ENCODE measurements at regions not wholly inside any gene's neighbourhood (a gene's known extent, or its start where the extent isn't known, plus 50 kb on each side); places are given as distances from the start of the nearest gene placed in this dataset.

DNA sequence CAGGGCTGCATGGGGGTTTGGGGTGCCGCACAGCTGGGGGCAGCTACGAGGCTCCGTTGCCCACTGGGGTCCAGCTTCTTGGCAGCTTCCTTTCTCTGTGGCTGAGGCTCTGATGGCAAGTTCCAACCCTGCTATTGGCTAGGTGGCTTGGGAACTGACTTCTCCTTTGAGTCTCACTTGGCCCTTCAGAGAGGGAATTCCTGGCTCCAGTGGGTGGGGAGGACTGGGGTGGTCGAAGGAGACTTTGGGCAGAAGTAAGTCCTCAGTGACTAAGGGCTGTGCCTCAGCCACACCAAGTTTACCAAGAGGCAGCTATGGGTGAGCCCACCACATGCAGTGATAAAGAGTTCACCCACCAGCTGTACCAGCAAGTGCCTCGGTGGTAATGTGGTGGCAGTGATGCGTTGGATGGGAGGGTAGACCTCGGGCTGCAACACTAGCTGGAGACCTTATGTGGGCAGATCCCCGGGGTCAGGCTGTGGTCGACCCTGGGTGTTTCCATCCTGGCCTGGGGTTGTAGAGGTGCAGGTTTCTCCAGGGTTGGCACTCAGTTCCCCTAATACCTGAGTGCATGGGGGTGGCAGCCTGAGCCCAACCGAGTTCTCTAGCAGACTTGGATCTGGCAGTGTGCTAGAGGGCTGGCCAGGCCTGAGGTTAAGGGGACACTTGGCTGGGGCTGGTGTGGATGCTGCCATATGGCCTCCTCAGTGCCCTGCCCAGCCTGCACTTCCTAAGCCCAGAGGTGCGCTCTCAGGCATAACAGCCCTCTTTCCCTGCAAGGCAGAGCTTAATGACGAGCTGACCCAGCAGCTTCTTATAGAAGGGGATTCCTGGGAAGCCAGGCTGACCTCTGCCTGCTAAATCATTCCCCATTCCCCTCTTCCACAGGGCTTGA, 197.0 kb upstream of the CADM1 start:
- DNase-seq, result no peak

DNA sequence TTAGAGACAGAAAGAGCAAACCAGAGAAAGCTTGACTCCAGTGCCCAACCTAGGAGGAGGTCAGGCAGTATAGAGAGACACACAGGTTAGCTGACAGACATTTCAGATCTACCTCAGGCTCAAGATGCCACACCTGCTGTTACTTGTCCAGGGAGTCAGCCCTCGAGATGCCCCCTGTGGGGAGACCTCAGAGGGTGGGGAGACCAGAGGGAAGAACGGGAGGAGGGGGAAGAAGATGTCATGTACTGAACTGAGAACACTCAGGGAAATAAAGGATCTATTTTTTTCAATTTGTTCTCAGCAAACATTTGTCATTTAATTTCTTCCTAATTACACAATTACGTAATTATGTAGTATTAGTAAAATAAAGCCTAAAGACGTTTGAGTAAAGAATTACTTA, 196.3 kb upstream of the CADM1 start:
- no peak for DNase-seq

DNA sequence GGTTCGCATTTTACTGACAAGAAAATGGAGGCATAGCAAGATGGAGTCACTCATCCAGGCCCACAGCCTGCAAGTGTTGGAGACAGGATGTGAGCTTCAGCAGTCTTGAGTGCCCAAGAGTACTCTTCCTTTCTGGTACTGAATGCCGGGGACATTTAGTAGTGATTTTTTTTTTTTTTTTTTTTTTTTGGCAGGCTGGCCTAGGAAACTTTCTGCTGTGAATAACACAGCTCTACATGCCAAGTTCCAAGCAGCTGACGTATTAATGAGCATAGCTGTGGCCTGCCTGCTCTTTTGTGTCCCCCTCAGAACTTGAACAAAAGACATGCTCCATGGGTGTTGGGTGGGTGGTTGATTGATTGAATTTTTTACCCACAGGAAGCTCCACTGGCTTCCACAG, 195.5 kb upstream of the CADM1 start:
- DNase-seq, result no peak

DNA sequence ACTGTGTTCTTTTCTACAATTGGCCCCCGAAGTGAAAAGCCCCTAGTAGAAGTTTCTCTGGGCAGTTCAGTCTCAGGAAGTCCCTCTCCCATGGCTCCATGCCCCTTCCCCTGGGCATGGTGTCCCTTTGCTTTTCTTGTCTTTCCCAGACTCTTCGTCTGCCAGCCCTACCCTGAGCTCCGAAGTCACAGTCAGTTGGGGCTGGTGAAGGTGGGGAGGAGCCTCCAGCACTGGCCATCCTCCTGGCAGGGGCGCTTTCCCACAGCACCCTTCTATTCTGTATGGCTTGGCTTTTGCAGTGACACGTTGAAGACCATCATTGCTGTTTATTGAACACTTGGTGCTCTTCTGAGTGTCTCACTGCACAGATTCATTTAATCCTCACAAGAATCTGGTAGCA, 195.1 kb upstream of the CADM1 start:
- DNase-seq, result no peak

DNA sequence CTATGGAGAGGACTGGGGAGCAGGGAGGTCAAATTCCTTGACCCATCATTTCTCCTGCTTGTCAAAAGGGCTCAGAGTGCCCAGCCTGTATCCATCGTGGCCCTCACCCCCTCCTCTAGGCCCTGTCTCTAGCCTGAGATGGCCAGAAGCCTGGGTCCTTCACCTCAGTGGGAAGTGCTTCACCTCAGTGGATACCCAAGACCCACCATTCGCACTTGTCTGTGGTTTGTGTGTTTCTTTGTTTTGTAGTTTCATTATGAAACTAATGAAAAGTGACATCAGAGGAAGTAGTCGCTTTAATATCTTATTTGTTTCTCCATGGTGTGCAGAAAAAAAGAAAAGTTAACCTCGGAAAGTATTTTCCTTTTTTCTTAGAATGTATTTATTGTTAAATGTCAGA, 194.0 kb upstream of the CADM1 start:
- no peak for DNase-seq

DNA sequence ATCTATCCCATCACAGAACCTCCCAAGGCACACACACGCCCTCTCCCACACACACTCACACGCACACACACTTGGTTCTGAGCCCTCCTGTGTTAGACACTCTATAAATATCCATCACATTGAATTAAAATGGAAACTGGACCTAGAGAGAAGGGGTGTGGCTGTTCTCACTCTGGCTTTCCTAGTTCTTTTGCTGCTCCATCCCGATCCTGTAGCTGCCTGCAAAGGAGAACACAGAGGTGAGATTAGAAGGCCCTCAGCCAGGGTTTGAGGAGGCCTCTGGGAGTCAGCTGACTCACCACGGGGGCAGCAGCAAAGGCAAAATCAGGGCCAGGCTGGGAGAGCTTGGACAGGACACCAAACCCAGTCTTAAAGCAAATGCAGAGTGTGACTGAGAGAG, 192.3 kb upstream of the CADM1 start:
- no peak for DNase-seq

DNA sequence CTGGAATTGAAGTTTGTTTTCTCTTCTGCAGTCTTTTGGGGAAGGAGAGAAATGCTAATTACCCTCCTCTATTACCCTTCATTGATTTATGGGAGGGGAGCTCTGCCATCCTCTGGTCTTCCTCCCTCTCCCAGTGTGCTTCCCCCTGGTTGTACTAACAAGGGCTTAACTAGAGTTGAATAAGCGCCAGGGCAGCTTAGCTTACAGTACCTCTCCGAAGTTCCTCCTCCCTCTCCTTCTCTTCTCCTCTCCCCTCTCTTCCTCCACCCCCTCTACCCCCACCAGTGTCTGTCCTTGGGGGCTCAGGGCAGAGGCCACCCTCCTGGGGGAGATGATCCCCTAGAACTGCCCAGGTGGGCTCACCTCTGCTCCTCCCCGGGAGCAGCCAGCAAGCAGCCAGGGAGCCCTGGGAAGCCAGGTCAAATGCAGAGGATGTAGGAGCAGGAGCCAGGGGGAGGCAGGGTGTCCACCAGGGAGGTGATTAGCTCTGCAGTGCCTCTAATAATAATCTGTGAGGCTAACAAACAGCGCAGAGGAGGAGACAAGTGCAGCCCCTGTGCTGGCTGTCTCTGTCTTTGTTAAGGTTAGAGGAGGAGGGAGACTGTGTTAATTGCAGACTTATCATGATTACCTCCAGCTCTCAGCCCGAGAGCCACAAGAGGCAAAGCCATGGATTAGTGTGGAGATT, 191.6 kb upstream of the CADM1 start:
- DNase-seq, result no peak

DNA sequence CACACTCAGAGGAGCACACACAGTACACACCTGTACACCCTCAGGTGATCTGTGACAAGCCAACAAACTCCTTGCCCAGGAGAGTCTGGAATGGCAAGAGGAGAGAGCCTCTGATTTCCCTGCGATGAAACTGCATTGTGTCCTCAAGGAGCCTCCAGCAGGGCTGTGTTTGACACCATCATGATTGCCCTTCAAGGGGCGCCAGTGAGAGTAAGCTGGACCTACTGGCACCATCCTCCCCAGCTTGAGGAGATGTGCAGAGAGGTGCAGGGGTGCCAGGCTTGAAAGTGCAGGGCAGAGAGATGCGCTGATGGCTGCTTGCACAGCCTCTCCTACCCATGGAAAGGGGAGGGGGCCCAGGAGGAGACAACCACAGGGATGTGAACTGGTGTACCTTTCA, 188.8 kb upstream of the CADM1 start:
- no peak for DNase-seq

DNA sequence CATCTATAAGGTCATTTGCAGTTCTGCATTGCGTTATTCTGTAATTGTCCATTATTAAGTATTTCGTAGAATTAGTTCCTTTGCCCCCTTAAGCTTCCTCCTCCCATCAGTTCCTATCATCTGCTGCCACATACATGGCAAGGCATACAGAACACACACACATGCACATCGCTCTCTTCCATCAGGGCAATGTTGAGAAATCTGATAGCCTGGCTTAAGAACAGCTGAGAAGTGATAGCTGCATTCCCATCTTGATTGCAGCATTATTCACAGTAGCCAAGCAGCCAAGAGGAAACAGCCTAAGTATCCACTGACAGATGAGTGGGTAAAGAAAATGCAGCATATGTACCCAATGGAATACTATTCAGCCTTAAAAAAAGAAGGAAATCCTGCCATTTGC, 186.8 kb upstream of the CADM1 start:
- no peak for DNase-seq

DNA sequence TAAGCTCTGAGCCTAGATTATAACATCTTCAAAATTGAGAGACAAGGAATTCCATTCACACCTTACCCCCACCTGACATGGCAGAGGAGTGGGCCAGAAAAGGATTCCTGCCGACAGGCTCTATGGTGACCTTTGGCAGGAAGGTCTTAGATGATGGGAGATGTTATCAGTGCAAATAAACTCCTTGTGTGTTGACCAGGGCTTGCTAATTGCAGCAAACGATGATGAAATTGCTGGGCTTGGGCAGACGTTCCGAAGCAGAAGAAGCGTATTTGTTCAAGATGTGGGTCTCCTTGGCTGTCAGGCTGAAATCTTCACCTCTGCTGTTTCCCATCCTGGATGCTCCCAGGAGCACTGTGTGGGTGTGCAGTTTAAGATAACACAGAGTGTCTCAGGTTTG, 183.7 kb upstream of the CADM1 start:
- DNase-seq, result no peak

DNA sequence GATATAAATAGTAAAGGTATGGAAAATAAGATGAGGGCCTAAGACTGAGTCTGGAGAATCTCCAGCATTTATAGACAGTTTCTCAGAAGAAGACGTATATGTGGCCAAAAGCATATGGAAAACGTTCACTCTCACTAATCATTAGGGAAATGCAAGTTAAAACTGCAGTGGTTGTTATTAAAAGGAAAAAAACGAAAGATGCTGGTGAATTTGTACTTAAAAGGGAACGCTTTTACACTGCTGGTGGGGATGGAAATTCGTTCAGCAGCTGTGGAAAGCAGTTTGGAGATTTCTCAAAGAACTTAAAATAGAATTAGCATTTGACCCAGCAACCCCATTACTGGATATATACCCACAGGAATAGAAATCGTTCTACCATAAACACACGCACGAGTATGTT, 180.5 kb upstream of the CADM1 start:
- DNase-seq, result no peak

DNA sequence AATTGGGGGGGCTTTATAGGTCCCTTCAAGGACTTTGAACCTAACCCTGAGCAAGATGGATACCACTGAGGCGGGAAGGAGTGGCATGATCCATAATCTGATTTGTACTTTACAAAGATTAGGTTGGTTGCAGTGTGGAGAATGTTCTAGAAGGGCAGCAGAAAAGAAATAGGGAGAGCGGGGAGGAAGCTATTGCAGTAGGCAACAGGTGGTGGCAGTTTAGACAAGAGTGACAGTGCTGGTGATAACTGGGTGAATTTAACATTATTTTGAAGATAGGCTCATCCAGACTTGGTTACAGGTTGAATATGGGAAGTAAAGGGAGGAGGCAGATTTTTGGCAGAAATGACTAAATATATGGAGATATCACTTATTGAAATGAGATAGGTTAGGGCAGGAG, 179.9 kb upstream of the CADM1 start:
- no peak for DNase-seq

DNA sequence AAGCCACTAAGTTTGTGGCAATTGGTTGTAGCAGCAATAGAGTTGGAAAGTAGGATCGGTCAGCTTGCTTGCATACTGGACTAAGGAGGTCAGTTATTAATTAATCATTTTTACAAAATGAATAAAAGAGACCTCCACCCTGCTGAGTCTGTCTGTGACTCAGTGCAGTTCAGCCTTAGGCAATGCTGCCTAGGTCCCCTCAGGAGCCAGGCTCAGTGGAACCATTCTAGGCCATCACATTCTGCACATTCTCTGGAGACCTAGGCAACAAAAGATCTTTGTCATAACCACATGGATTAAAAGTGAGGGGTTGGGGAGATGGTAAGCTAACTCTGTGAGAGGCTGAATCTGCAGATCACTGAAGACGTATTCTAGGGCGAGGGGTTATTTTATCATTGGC, 178.7 kb upstream of the CADM1 start:
- no peak for DNase-seq

DNA sequence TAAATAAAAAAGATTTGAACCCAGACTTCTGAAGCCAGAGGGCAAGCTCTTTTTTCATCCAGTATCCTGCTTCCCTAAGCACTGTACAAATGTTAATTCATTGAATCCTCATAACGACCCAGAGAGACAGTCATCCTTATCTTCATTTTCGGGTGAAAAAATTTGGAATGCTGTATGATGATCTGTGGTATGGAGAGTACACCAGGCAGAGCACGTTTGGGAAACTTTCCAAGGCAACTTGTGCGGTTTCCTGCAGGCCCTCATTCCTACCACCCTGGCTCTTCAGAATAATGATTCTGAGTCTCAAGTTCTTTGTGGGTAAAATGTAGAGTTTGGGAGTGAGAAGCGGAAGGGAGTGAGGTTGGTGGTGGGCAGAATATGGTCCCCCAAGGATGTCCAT, 177.9 kb upstream of the CADM1 start:
- no peak for DNase-seq

DNA sequence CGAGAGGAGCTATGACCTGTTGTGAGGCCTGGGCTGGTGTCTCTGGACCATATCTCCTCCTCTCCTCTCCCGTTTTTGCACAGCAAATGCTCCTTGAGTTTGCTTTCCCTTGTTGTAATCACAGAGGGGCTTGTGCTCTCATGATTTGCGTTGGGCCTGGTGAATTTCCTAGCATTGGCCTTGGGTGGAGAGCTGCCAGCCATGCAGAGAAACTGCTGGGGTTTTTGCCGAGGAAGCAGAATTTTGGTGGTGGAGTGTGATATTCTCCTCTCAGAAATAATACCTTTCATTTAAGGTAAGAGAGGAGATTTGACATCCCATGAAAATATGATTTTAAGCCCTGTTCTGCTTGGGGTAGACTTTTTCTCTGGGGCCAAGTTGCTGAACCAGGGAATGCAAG, 175.7 kb upstream of the CADM1 start:
- DNase-seq, result no peak

DNA sequence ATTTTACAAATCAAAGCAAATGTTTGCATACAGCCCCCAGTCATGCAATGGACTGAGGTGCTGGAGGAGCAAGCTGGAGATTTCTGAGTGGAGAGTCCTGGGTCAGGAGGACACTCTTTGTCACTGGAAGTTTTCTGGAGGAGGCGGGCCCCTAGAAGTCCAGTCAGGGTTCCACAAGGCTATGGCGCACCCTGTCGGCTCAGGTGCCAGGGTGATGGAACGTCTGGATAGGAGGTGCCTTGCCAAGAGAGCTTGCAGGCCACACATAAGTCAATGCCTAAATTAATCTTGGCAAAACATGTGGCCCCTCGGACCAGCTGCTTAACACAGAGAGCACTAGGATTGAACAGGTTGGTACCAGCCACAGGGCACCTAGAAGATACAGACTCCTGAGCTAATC, 174.7 kb upstream of the CADM1 start:
- no peak for DNase-seq

DNA sequence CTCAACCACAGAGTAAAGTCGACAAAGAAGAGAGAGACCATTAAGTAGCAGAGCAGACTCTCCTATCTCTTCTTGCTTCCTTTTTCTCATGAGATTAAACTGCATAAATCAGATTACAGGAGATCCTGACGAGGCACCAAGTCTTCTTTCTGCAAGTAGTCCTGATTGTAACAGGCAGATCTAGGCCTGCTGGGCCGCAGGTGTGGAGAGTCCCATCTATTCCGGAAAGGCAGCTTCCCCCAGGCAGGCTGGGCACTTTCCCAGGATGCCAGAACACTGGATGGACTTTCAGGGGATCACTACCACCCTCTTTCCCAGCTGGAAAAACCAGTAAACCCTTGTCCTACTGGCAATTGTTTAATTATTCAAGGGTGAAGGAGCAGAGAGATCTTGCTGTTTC, 173.0 kb upstream of the CADM1 start:
- DNase-seq, result no peak

DNA sequence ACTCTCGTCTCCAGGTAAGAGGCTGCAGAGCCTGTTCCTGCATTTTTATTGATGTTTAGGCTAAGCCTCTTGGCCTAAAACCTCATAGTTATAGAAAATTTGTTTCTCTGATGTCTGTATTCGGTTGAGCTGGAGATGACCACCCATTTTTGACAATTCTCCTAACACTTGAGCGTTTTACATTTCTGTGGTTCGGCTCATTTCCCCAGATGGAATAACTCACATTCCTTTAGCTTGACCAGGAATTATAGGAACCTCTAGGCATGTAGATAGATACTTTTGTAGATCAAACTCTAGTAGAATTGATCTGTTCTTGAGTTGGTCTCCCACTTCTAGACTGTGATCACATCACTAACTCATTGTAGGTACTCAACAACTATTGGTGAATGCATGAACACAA, 172.6 kb upstream of the CADM1 start:
- DNase-seq, result no peak

DNA sequence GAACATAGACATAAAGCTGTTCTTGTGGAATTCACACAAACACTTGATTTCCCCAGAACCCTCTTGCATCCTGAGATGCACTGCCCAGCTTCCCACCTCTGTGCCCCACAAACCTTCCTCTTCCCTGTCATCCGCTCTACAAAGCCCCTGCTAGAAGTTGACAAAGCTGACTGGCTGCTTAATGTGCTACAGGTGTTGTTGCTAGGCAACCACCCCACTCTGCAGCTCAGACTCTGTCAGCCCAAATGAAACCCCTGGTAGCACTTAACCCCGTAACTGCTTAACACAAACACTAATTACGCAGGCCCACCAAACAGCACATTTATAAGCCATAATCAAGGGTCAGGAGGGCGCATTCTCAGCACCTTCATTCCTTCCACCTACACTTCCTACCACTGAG, 172.0 kb upstream of the CADM1 start:
- DNase-seq, result no peak

DNA sequence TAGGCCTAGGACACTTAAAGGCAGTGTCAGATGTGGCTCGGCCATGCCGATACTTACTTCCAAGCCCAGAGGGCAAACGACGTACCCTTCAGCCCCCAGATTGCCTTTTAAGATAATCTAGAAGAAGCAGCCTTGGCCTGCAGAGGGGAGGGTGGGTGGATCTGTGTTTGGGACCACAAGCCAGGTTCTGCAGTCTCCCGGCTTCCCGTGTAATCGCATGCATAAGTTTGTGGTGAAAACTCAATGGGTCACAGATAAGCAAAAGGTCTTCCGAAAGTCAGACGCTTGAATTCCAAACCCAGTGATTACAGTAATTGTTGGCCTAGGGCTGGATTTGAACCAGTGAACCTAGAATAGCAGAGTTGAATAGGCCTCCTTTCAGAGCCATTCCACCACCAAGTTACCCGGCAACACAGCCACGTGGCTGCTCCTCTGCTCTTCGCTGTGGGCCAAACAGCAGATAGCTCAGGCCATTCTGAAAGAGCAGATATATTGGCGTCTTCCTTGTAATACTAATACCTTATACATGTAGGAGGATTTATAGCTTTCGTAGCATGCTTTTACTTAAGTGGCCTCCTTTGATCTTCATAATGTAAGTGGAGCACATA, 170.8 kb upstream of the CADM1 start:
- DNase-seq, result no peak

DNA sequence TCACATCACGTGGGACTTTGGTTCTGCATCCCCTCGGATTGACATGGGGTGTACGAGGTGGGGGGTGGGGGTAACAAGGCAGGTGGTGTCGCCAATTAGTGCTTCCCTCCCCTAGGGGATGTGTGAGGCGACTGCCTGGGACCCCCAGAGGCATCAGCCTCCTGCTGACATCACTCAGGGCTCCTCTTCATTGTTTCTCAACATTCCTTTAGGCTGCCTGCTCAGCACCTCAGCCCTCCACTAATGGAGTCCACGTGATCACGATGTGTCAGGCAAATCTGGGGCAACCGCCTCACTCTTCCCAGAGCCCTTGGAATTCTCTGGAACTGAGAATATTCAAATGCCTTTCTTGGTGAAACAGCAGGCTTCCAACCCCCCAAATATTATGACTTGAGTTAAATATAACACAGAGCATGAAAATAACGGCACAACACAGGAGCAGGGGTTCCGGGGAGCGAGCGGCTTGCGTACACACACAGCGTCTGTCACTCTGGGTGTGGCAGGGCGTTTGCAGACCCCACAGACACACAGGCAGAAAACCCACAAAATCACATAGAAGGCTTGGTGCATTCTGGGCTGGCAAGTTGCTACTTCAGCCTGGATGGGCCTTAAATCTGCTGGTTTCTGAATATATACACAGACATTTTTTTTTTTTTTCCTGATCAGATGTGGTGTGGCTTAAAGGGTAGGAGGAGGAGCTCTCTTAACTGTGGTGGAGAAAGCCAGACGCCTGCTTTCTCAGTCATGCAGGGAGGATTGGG, 170.1 kb upstream of the CADM1 start:
- no peak for DNase-seq

DNA sequence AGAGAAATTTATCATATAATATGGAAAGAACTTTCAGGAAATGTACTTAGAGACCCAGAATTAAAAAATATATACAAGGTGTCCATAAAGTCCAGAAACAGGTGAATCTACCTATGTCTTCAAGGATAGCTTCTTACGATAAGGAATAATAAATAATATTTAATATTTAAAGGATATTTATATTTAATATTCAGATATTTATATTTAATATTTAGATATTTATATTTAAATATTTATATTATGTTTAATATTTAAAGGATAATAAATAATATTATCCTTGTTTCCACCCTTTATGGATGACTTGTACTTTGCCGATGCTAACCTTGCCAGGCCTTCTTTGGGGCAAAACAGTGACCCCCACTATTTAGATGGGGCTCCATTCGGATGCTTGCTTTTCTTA, 169.5 kb upstream of the CADM1 start:
- DNase-seq, result no peak

DNA sequence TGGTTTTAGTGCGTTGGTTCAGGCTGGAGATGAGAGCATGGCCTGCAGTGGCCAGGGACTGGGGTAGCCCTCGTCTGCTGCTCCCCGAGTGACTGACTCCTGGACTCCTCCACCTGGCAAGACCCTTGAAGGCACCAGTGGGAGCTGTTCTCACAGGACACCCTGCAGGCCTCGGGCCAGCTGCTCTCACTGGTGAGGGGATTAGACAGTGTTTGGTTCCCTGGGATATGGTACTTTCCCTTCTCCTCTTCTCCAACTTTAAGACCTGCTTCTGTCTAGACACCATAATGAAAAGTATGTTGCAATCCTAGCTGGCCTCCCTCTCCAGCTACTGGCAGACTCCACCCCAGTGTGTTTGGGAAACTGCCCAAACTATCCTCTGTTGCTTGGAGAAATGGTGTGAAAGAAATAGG, 168.8 kb upstream of the CADM1 start:
- no peak for DNase-seq

DNA sequence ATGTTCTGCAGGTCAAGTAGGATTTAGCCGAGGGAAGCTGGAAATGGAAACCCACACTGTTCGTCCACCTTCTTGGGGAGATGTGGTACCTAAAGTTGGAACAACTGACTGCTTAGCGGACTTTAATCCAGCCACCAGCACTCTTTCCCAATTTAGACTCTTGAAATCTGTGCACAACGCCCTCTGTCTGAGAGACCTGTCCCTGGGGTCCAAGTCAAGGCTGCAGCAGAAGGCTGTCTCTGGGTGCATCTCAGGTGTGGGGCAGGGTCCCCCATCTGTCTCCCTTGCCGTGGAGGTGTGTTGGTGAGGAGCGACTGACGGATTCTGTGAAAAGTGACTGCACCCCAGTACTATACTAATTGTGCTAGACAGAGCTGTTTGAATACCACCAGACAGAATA, 168.2 kb upstream of the CADM1 start:
- no peak for DNase-seq

Data from stimulated activated CD4-positive, alpha-beta T cell treated with anti-CD3 and anti-CD28 coated beads, Interleukin-15, amount 100 ng/mL, for 24 hours (primary cell).